ENCODE measurements at regions not wholly inside any gene's neighbourhood (a gene's known extent, or its start where the extent isn't known, plus 50 kb on each side); places are given as distances from the start of the nearest gene placed in this dataset.

- Histone ChIP-seq H3K4me1 (no peaks in the 10 kb centered on the region), H3K4me3 (no peak overlapping the region), H3K9me3 (no peaks in the 10 kb centered on the region), H3K27ac (no peak overlapping the region), H3K27me3 (no peaks in the 10 kb centered on the region), H3K36me3 (replicated peaks in 1 of 2; ENCODE audit: insufficient read depth in 1 of 2, low read depth in 2 of 2) (no peaks in the 10 kb centered on the region)
- intact Hi-C loops (cut with DNase I), result no loop called here
- TF ChIP-seq POLR2A (IDR thresholded peaks at IDR 0.05), result no peak
- TF ChIP-seq CTCF (IDR thresholded peaks at IDR 0.05), result no peak
- no peak for ATAC-seq
- 63 to 68% methylated on average over 4 of the region's 4 CpGs for WGBS, 2 donors
- DNase-seq, result no peak
Measured at GRCh38 chr9:88641456-88642240, 106.7 kb downstream of the NXNL2 start.

GRCh38 chr9:88642336-88642735, 107.4 kb downstream of the NXNL2 start:
- Histone ChIP-seq H3K36me3 (replicated peaks in 1 of 2; ENCODE audit: insufficient read depth in 1 of 2, low read depth in 2 of 2) (no peaks in the 10 kb centered on the region), H3K4me1 (no peaks in the 10 kb centered on the region), H3K4me3 (no peak overlapping the region), H3K27ac (no peak overlapping the region), H3K27me3 (no peaks in the 10 kb centered on the region), H3K9me3 (no peaks in the 10 kb centered on the region)
- DNase-seq, result no peak
- ATAC-seq, result no peak
- TF ChIP-seq POLR2A (IDR thresholded peaks at IDR 0.05) (no peak), CTCF (IDR thresholded peaks at IDR 0.05) (no peak)
- intact Hi-C loops (cut with DNase I), result no loop called here

- H3K4me1 ChIP-seq, result no peaks in the 10 kb centered on the region
- H3K27me3 ChIP-seq, result no peaks in the 10 kb centered on the region
- DNase-seq (no peak), ATAC-seq (no peak)
- H3K9me3 ChIP-seq, result no peaks in the 10 kb centered on the region
- H3K36me3 ChIP-seq (replicated peaks in 1 of 2; ENCODE audit: insufficient read depth in 1 of 2, low read depth in 2 of 2), result no peaks in the 10 kb centered on the region
- intact Hi-C loops (cut with DNase I), result no loop called here
- 79 to 82% methylated on average over 4 of the region's 4 CpGs for WGBS, 2 donors
- no peak overlapping the region for H3K4me3 ChIP-seq
- H3K27ac ChIP-seq, result no peak overlapping the region
- TF ChIP-seq POLR2A (IDR thresholded peaks at IDR 0.05), result no peak
- TF ChIP-seq CTCF (IDR thresholded peaks at IDR 0.05), result no peak
Measured at GRCh38 chr9:88643931-88644330, 109.0 kb downstream of the NXNL2 start.

- Histone ChIP-seq H3K36me3 (replicated peaks in 1 of 2; ENCODE audit: insufficient read depth in 1 of 2, low read depth in 2 of 2) (no peaks in the 10 kb centered on the region), H3K27ac (no peak overlapping the region), H3K4me1 (no peaks in the 10 kb centered on the region), H3K27me3 (no peaks in the 10 kb centered on the region), H3K9me3 (no peaks in the 10 kb centered on the region), H3K4me3 (no peak overlapping the region)
- no peak for DNase-seq
- 73 to 75% methylated on average over 7 of the region's 7 CpGs for WGBS, 2 donors
- no peak for ATAC-seq
- intact Hi-C loops (cut with DNase I), result no loop called here
- TF ChIP-seq POLR2A (IDR thresholded peaks at IDR 0.05) (no peak), CTCF (IDR thresholded peaks at IDR 0.05) (no peak)
Measured at GRCh38 chr9:88645172-88645878, 110.3 kb downstream of the NXNL2 start.

- H3K9me3 ChIP-seq, result no peaks in the 10 kb centered on the region
- WGBS, 2 donors, result 81 to 89% methylated on average over 8 to 10 of the region's 10 CpGs
- no peaks in the 10 kb centered on the region for H3K27me3 ChIP-seq
- H3K4me3 ChIP-seq, result no peak overlapping the region
- no peaks in the 10 kb centered on the region for H3K36me3 ChIP-seq (replicated peaks in 1 of 2; ENCODE audit: insufficient read depth in 1 of 2, low read depth in 2 of 2)
- no peak for ATAC-seq
- intact Hi-C loops (cut with DNase I), result no loop called here
- TF ChIP-seq CTCF (IDR thresholded peaks at IDR 0.05) (no peak), POLR2A (IDR thresholded peaks at IDR 0.05) (no peak)
- no peak for DNase-seq
- no peaks in the 10 kb centered on the region for H3K4me1 ChIP-seq
- no peak overlapping the region for H3K27ac ChIP-seq
Measured at GRCh38 chr9:88645879-88646199, 110.9 kb downstream of the NXNL2 start.

Measured in body of pancreas (tissue), 4 donors.